Coronary artery (tissue), 2 donors: ENCODE measurements at regions not wholly inside any gene's neighbourhood (a gene's known extent, or its start where the extent isn't known, plus 50 kb on each side); places are given as distances from the start of the nearest gene placed in this dataset.

Source experiments
- DNase-seq: peaks from one replicate; pipeline ENCODE4 v3.0.0-alpha.2; 2017; ENCODE audit warnings: low spot score
- H3K27ac ChIP-seq, 2 donors: fragments of 200-600 bp; sonication (generic); one replicate each; pipeline ENCODE4 v1.5.1; 2016 to 2019
- H3K4me3 ChIP-seq: fragments of 200-600 bp; sonication (generic); 2 replicates; pipeline ENCODE4 v1.5.1; 2016; ENCODE audit warnings: mild to moderate bottlenecking, moderate library complexity
- TF ChIP-seq, protein P1 (sequence below): fragments of 200-600 bp; sonication (generic); IDR thresholded peaks from one replicate; pipeline ENCODE4 v1.5.1; 2019; ENCODE audit warnings: antibody characterized with exemption

DNA sequence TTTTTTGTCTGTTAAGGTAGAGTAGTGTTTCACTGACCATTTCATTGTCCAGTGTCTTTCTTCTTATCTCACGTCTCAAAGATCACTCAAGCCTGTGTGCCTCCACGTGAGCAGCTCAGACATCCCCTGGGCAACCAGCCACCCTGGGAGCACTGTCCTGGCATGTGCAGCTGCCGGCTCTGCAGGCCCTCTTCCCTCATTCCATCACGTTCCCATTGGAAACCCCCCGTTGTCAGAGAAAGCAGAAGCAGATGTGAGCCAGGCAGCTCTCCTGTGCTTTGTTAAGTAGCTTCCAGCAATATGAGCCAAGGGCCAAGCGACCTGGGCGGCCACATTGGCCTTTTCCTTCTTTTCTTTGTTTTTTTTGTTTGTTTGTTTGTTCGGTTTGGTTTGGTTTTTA is 233.2 kb upstream of the SYNDIG1 start:
- no peak overlapping the region for H3K4me3 ChIP-seq
- TF ChIP-seq, protein P1, sequence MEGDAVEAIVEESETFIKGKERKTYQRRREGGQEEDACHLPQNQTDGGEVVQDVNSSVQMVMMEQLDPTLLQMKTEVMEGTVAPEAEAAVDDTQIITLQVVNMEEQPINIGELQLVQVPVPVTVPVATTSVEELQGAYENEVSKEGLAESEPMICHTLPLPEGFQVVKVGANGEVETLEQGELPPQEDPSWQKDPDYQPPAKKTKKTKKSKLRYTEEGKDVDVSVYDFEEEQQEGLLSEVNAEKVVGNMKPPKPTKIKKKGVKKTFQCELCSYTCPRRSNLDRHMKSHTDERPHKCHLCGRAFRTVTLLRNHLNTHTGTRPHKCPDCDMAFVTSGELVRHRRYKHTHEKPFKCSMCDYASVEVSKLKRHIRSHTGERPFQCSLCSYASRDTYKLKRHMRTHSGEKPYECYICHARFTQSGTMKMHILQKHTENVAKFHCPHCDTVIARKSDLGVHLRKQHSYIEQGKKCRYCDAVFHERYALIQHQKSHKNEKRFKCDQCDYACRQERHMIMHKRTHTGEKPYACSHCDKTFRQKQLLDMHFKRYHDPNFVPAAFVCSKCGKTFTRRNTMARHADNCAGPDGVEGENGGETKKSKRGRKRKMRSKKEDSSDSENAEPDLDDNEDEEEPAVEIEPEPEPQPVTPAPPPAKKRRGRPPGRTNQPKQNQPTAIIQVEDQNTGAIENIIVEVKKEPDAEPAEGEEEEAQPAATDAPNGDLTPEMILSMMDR = no peak
- no peak for DNase-seq
- H3K27ac ChIP-seq = no peak overlapping the region

DNA sequence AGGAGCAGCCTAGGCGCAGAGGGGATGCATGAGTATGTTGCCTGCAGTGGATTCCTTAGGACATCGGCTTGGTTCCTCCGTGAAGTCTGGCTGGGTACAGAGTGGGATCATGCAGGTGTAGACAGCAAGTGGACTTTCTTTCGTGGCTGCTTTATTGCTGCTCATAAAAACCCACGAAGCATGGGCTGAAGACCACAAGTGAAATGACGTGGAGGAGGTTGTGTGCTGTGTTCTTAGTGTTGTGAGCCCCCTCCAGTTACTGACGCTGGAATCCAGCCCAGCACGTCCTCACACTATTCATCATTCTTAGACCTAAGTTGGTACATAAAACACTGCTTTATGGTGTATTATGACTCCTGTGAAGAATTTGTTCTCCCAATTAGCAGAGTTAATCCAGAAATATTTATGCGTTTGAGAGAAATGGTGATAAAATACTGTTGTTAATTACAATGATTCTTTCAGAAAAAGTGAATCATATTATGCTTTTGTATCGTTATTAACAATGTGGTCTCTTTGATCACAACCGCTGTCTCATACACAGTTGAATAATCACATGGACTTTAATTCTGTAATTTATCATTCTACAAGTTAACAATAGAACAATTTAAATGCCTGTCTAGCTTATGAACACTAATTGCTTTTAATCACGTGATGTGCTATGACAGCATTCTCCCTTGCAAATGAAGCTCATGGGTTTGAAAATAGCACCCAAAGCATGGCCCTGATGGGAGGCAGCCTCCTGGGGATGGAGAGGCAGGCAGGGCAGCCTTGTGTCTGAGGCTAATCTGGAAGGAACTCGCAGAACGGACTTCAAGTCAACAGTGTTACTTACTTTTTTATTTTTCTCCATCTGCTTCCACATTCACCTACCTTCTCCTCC is 233.9 kb upstream of the SYNDIG1 start:
- no peak overlapping the region for H3K27ac ChIP-seq
- TF ChIP-seq, protein P1 = no peak
- H3K4me3 ChIP-seq = no peak overlapping the region
- no peak for DNase-seq

DNA sequence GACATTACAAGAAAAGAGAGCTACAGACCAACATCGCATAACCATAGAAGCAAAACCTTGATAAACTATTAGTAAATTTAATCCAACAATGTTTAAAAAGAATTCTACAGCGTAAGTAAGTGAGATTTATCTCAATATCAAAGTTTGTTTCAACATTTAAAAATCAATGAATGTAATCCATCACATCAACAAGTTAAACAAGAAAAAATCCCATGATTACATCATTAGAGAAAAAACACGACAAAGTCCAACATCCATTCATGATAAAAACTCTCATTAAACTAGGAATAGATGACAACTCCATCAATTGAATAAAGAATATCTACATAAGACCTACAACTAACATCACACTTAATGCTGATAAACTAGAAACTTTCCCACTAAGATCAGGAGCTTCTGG is 239.0 kb upstream of the GGTLC1 start:
- DNase-seq = no peak
- Histone ChIP-seq H3K27ac (no peak overlapping the region), H3K4me3 (no peak overlapping the region)
- TF ChIP-seq, protein P1 = no peak

DNA sequence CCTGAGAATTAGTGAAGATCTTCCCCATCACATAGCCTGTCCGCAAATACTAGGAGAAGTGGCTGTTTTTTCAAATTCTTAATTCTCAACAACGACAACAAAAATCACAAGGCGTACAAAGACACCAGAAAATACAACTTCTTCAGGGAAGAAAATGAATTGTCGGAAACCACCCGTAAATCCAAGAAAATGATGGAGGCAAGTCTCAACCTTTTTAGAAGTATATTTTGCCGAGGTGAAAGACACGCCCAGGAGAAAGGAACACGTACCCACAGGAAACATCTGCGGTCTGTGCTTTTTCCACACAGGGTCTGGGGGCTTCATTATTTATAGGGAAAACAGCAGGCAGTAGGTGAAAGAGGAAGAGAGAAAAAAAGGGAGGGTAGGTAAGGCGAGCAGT is 223.9 kb upstream of the GGTLC1 start:
- no peak for DNase-seq
- TF ChIP-seq, protein P1 = no peak
- no peak overlapping the region for H3K27ac ChIP-seq
- H3K4me3 ChIP-seq = no peak overlapping the region

DNA sequence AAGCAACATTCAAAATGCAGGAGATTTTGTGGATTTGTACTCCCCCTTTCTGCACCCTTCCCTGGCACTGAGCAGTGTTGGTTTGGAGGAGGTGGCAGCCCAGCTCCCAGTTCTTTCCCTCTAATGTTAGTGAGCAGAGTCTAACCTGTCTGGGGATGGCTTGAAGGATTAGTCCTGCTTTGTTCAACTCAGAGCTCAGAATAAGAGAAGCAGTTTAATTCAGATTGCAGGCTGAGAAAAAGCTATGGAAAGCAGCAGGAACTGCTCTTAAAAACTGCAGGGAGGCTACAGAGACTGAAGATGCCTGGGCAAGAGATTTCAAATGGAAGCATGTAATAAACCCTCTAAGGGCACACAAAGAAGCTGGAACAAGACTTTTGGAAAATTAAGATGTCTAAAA is 223.4 kb upstream of the GGTLC1 start:
- DNase-seq = no peak
- TF ChIP-seq, protein P1 = no peak
- no peak overlapping the region for H3K4me3 ChIP-seq

DNA sequence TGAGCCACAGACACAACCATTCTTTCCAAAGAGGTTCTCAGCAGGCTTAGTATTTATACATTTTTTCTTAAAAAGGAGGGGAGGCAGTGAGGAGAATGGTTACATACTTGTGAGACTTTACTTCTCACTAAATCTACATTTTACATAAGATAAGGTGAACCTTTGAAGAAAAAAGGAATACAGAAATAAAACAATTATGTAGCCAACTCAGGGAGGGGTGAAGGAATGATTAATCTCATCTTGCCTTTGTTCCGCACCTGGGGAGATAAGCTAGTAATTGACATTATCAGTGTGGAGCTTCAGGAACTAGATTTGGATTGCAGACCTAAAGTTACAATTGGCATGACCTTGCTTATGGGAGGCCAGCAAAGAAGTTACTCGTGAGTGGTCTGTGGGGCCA is 221.8 kb upstream of the GGTLC1 start:
- H3K4me3 ChIP-seq = no peak overlapping the region
- TF ChIP-seq, protein P1 = no peak

More for the DNA sequence above, 223.4 kb upstream of the GGTLC1 start:
- no peak overlapping the region for H3K27ac ChIP-seq

DNA sequence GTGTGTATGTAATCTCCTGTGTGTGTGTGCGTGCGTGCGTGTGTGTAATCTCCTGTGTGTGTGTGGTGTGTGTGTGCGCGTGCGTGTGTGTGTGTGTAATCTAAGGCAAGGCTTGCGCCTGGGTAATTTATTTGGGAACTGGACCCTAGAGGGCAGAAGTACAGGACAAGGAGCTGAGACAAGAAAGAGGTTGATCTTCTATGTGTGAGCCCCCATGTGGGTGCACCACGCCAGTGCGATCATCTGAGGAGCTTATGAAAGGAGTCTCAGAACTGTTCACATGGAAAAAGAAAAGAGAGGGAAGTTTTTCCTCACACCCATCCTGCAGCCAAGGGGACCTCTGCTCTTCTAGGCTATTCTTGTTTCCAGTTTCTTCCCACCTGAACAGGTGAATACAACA is 220.1 kb upstream of the GGTLC1 start:
- TF ChIP-seq, protein P1 = no peak
- no peak overlapping the region for H3K4me3 ChIP-seq
- no peak overlapping the region for H3K27ac ChIP-seq
- no peak for DNase-seq

More for the DNA sequence above, 221.8 kb upstream of the GGTLC1 start:
- H3K27ac ChIP-seq = no peak overlapping the region
- DNase-seq = no peak
